ENCODE measurements at regions not wholly inside any gene's neighbourhood (a gene's known extent, or its start where the extent isn't known, plus 50 kb on each side); places are given as distances from the start of the nearest gene placed in this dataset.

- TF ChIP-seq POLR2A (IDR thresholded peaks at IDR 0.05), result no peak
- no peak for TF ChIP-seq CTCF (IDR thresholded peaks at IDR 0.05)
Observed at GRCh38 chr9:79000230-79001002, 571.3 kb upstream of the TLE4 start.

Measured in thyroid gland (tissue), 4 donors.